Esophagus squamous epithelium (tissue), 4 donors: ENCODE measurements at regions not wholly inside any gene's neighbourhood (a gene's known extent, or its start where the extent isn't known, plus 50 kb on each side); places are given as distances from the start of the nearest gene placed in this dataset.

ENCODE experiments used
- CTCF ChIP-seq, 6 experiments: fragments of 450-650 bp in 4 of 6; fragments of 200-600 bp in 2 of 6; sonication (generic) in 2 of 6; IDR thresholded peaks; one replicate each; pipeline ENCODE4 v1.5.1; 2016 to 2019; ENCODE audit warnings: antibody characterized with exemption in 6 of 6, mild to moderate bottlenecking in 4 of 6, moderate library complexity in 4 of 6
- POLR2A ChIP-seq, 4 donors: fragments of 450-650 bp; IDR thresholded peaks; one replicate each; pipeline ENCODE4 v1.6.1; 2017; ENCODE audit warnings: antibody characterized with exemption in 4 of 4, mild to moderate bottlenecking in 4 of 4, moderate library complexity in 3 of 4

- no peak for TF ChIP-seq CTCF (IDR thresholded peaks at IDR 0.05)
- no peak for TF ChIP-seq POLR2A (IDR thresholded peaks at IDR 0.05)
These were observed 626.5 kb downstream of the NPHP4 start for GRCh38 chr1:5365751-5366150.
